ENCODE measurements at regions not wholly inside any gene's neighbourhood (a gene's known extent, or its start where the extent isn't known, plus 50 kb on each side); places are given as distances from the start of the nearest gene placed in this dataset.

GRCh38 chr4:177099211-177099610 lies 210.5 kb upstream of the NEIL3 start:
- H3K4me3 ChIP-seq (ENCODE audit: low read length), result no peak overlapping the region
- H3K4me1 ChIP-seq (ENCODE audit: low read length), result no peaks in the 10 kb centered on the region
- TF ChIP-seq EZH2phosphoT487 (IDR thresholded peaks at IDR 0.05; ENCODE audit: low read depth) (no peak), CTCF (IDR thresholded peaks at IDR 0.05; ENCODE audit: low read depth, low read length) (no peak)
- H3K79me2 ChIP-seq (ENCODE audit: low read length), result no peaks in the 10 kb centered on the region
- H3K27me3 ChIP-seq (ENCODE audit: low read depth, low read length), result no peaks in the 10 kb centered on the region
- no peak overlapping the region for H3K27ac ChIP-seq (ENCODE audit: low read length)
- no peaks in the 10 kb centered on the region for H4K20me1 ChIP-seq (ENCODE audit: insufficient read depth, low read length)
- no peak overlapping the region for H3K9ac ChIP-seq (ENCODE audit: low read length)
- H3K36me3 ChIP-seq (replicated peaks; ENCODE audit: low read depth, low read length), result no peaks in the 10 kb centered on the region
- no peaks in the 10 kb centered on the region for H3K9me3 ChIP-seq (ENCODE audit: insufficient read depth, low read length)
- no peak overlapping the region for H2AFZ ChIP-seq (ENCODE audit: low read depth, low read length)
- H3K4me2 ChIP-seq (ENCODE audit: low read length), result no peak overlapping the region

GRCh38 chr4:177100307-177100706 lies 209.4 kb upstream of the NEIL3 start:
- Histone ChIP-seq H4K20me1 (ENCODE audit: insufficient read depth, low read length) (no peaks in the 10 kb centered on the region), H3K4me2 (ENCODE audit: low read length) (no peak overlapping the region), H3K9me3 (ENCODE audit: insufficient read depth, low read length) (no peaks in the 10 kb centered on the region), H3K79me2 (ENCODE audit: low read length) (no peaks in the 10 kb centered on the region), H2AFZ (ENCODE audit: low read depth, low read length) (no peak overlapping the region), H3K27me3 (ENCODE audit: low read depth, low read length) (no peaks in the 10 kb centered on the region), H3K4me3 (ENCODE audit: low read length) (no peak overlapping the region), H3K9ac (ENCODE audit: low read length) (no peak overlapping the region), H3K4me1 (ENCODE audit: low read length) (no peaks in the 10 kb centered on the region), H3K36me3 (replicated peaks; ENCODE audit: low read depth, low read length) (no peaks in the 10 kb centered on the region), H3K27ac (ENCODE audit: low read length) (no peak overlapping the region)
- TF ChIP-seq EZH2phosphoT487 (IDR thresholded peaks at IDR 0.05; ENCODE audit: low read depth) (no peak), CTCF (IDR thresholded peaks at IDR 0.05; ENCODE audit: low read depth, low read length) (no peak)

GRCh38 chr4:177103619-177104018 lies 206.1 kb upstream of the NEIL3 start:
- no peak overlapping the region for H2AFZ ChIP-seq (ENCODE audit: low read depth, low read length)
- no peaks in the 10 kb centered on the region for H3K9me3 ChIP-seq (ENCODE audit: insufficient read depth, low read length)
- no peak overlapping the region for H3K4me3 ChIP-seq (ENCODE audit: low read length)
- H4K20me1 ChIP-seq (ENCODE audit: insufficient read depth, low read length), result no peaks in the 10 kb centered on the region
- no peak for TF ChIP-seq EZH2phosphoT487 (IDR thresholded peaks at IDR 0.05; ENCODE audit: low read depth)
- TF ChIP-seq CTCF (IDR thresholded peaks at IDR 0.05; ENCODE audit: low read depth, low read length), result no peak
- no peak overlapping the region for H3K27ac ChIP-seq (ENCODE audit: low read length)
- no peak overlapping the region for H3K9ac ChIP-seq (ENCODE audit: low read length)
- H3K79me2 ChIP-seq (ENCODE audit: low read length), result no peaks in the 10 kb centered on the region
- no peak overlapping the region for H3K4me2 ChIP-seq (ENCODE audit: low read length)
- H3K4me1 ChIP-seq (ENCODE audit: low read length), result no peaks in the 10 kb centered on the region
- H3K27me3 ChIP-seq (ENCODE audit: low read depth, low read length), result no peaks in the 10 kb centered on the region
- H3K36me3 ChIP-seq (replicated peaks; ENCODE audit: low read depth, low read length), result no peaks in the 10 kb centered on the region

GRCh38 chr4:177105536-177105935 lies 204.1 kb upstream of the NEIL3 start:
- Histone ChIP-seq H4K20me1 (ENCODE audit: insufficient read depth, low read length) (no peaks in the 10 kb centered on the region), H3K9ac (ENCODE audit: low read length) (no peak overlapping the region), H3K36me3 (replicated peaks; ENCODE audit: low read depth, low read length) (no peaks in the 10 kb centered on the region), H3K27ac (ENCODE audit: low read length) (no peak overlapping the region), H3K4me1 (ENCODE audit: low read length) (no peaks in the 10 kb centered on the region), H3K79me2 (ENCODE audit: low read length) (no peaks in the 10 kb centered on the region), H3K9me3 (ENCODE audit: insufficient read depth, low read length) (no peaks in the 10 kb centered on the region), H2AFZ (ENCODE audit: low read depth, low read length) (no peak overlapping the region), H3K27me3 (ENCODE audit: low read depth, low read length) (no peaks in the 10 kb centered on the region), H3K4me2 (ENCODE audit: low read length) (no peak overlapping the region), H3K4me3 (ENCODE audit: low read length) (no peak overlapping the region)
- no peak for TF ChIP-seq CTCF (IDR thresholded peaks at IDR 0.05; ENCODE audit: low read depth, low read length)
- TF ChIP-seq EZH2phosphoT487 (IDR thresholded peaks at IDR 0.05; ENCODE audit: low read depth), result no peak
